ENCODE measurements at regions not wholly inside any gene's neighbourhood (a gene's known extent, or its start where the extent isn't known, plus 50 kb on each side); places are given as distances from the start of the nearest gene placed in this dataset.

- TF ChIP-seq ZNF114 (CRISPR knock-in tag; IDR thresholded peaks at IDR 0.05) (no peak), ZNF331 (CRISPR knock-in tag; IDR thresholded peaks at IDR 0.05; ENCODE audit: low read depth) (no peak), STAT1 (IDR thresholded peaks at IDR 0.05; ENCODE audit: unreplicated experiment) (no peak), CTCF (conservative IDR thresholded peaks at IDR 0.05; ENCODE audit: low read depth in 2 of 2) (no peak), REST (IDR thresholded peaks at IDR 0.05; ENCODE audit: unreplicated experiment) (no peak), CREB1 (CRISPR knock-in tag; IDR thresholded peaks at IDR 0.05; ENCODE audit: low read depth) (no peak)
These were observed 205.4 kb downstream of the GRIA2 start (continued) for GRCh38 chr4:157425897-157426296.

GRCh38 chr4:157423526-157424020 is 203.0 kb downstream of the GRIA2 start:
- H2AFZ ChIP-seq: no peak overlapping the region
- no peak for DNase-seq (ENCODE audit: low spot score)
- H3K9me3 Mint-ChIP-seq: peaks cover 5% of the 10 kb centered on the region; the same call in 1 of the 3 replicates
- H3F3A ChIP-seq (replicated peaks; ENCODE audit: low read depth): no peaks in the 10 kb centered on the region
- H4K20me1 ChIP-seq (replicated peaks; ENCODE audit: insufficient read depth): no peaks in the 10 kb centered on the region
- no peaks in the 10 kb centered on the region for H3K27me3 ChIP-seq (ENCODE audit: insufficient read depth)
- no peaks in the 10 kb centered on the region for H3K36me3 Mint-ChIP-seq (ENCODE audit: low read depth)
- no peak overlapping the region for H3K27ac Mint-ChIP-seq
- H3K9me2 ChIP-seq (ENCODE audit: insufficient read depth): no peaks in the 10 kb centered on the region
- no peaks in the 10 kb centered on the region for H3K4me1 ChIP-seq (ENCODE audit: insufficient read depth)
- no peaks in the 10 kb centered on the region for H3K36me3 ChIP-seq (ENCODE audit: insufficient read depth)
- H3K4me3 Mint-ChIP-seq: no peak overlapping the region
- TF ChIP-seq CREB1 (CRISPR knock-in tag; IDR thresholded peaks at IDR 0.05; ENCODE audit: low read depth): no peak
- TF ChIP-seq ZNF331 (CRISPR knock-in tag; IDR thresholded peaks at IDR 0.05; ENCODE audit: low read depth): no peak
- TF ChIP-seq NANOG (IDR thresholded peaks at IDR 0.05; ENCODE audit: borderline replicate concordance): no peak
- no peak for TF ChIP-seq EZH2phosphoT487 (IDR thresholded peaks at IDR 0.05; ENCODE audit: unreplicated experiment)
- no peak for TF ChIP-seq JUNB (IDR thresholded peaks at IDR 0.05; ENCODE audit: unreplicated experiment)
- no peak for TF ChIP-seq EZH2 (IDR thresholded peaks at IDR 0.05; ENCODE audit: low read depth, unreplicated experiment)
- TF ChIP-seq ETS1 (IDR thresholded peaks at IDR 0.05): no peak
- TF ChIP-seq ZNF114 (CRISPR knock-in tag; IDR thresholded peaks at IDR 0.05): no peak
- TF ChIP-seq CTCF (conservative IDR thresholded peaks at IDR 0.05; ENCODE audit: low read depth in 2 of 2): no peak
- TF ChIP-seq REST (IDR thresholded peaks at IDR 0.05; ENCODE audit: unreplicated experiment): no peak
- no peak for TF ChIP-seq POLR2AphosphoS5 (IDR thresholded peaks at IDR 0.05; ENCODE audit: low read depth)
- TF ChIP-seq STAT1 (IDR thresholded peaks at IDR 0.05; ENCODE audit: unreplicated experiment): no peak
- peaks cover 1% of the 10 kb centered on the region for H3K27me3 Mint-ChIP-seq (ENCODE audit: insufficient read depth, low read depth, poor library complexity)
- H3K4me1 Mint-ChIP-seq: no peaks in the 10 kb centered on the region
- ATAC-seq: no peak
- H3K79me2 ChIP-seq (replicated peaks; ENCODE audit: insufficient read depth): no peaks in the 10 kb centered on the region
- no peak overlapping the region for H3K4me3 ChIP-seq
- no peak overlapping the region for H3K27ac ChIP-seq (ENCODE audit: low read depth)
- H3K4me2 ChIP-seq: no peak overlapping the region
